Body of pancreas (tissue), 4 donors: ENCODE measurements at regions not wholly inside any gene's neighbourhood (a gene's known extent, or its start where the extent isn't known, plus 50 kb on each side); places are given as distances from the start of the nearest gene placed in this dataset.

ENCODE experiments used
- POLR2A ChIP-seq, 3 donors: fragments of 450-650 bp; IDR thresholded peaks; one replicate each; pipeline ENCODE4 v1.6.1; 2016; ENCODE audit warnings: antibody characterized with exemption in 3 of 3, mild to moderate bottlenecking in 2 of 3
- TF ChIP-seq, protein P1 (sequence below), 7 experiments: fragments of 450-650 bp in 4 of 7; fragments of 200-600 bp in 3 of 7; sonication (generic) in 3 of 7; IDR thresholded peaks; one replicate each; pipeline ENCODE4 v1.5.1; 2016 to 2019; ENCODE audit warnings: antibody characterized with exemption in 7 of 7

DNA sequence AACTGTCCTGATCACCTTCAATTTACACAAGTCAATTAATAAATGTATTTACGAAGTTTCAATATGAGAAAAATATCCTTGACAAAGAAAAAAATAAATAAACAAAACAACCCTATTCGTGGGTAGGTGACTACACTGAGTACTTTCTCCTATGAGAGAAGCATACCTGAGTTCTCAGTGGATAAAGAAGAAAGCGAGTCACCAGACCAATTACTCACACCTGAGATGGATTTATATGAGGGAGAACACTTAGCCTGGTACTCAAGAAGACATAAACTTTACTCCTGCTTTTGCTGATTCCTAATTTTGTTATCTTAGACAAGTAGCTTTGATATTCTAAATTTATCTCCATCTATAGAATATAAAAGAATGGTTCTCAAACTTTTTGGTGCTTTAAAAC, 735.2 kb upstream of the ANO3 start:
- TF ChIP-seq POLR2A (IDR thresholded peaks at IDR 0.05), result no peak
- TF ChIP-seq, protein P1, sequence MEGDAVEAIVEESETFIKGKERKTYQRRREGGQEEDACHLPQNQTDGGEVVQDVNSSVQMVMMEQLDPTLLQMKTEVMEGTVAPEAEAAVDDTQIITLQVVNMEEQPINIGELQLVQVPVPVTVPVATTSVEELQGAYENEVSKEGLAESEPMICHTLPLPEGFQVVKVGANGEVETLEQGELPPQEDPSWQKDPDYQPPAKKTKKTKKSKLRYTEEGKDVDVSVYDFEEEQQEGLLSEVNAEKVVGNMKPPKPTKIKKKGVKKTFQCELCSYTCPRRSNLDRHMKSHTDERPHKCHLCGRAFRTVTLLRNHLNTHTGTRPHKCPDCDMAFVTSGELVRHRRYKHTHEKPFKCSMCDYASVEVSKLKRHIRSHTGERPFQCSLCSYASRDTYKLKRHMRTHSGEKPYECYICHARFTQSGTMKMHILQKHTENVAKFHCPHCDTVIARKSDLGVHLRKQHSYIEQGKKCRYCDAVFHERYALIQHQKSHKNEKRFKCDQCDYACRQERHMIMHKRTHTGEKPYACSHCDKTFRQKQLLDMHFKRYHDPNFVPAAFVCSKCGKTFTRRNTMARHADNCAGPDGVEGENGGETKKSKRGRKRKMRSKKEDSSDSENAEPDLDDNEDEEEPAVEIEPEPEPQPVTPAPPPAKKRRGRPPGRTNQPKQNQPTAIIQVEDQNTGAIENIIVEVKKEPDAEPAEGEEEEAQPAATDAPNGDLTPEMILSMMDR (IDR thresholded peaks at IDR 0.05), result no peak
